Activated naive CD4-positive, alpha-beta T cell (primary cell): ENCODE measurements at regions not wholly inside any gene's neighbourhood (a gene's known extent, or its start where the extent isn't known, plus 50 kb on each side); places are given as distances from the start of the nearest gene placed in this dataset.
"Not testable (repeated sequence)": the region's sequence is repeated elsewhere in the genome, so short reads cannot be mapped to it uniquely, and the experiment has no call there.

Experiments used
- DNase-seq, 4 experiments: peaks; one replicate each; lab custom pipeline; 2025; lab: John Stamatoyannopoulos, UW

GRCh38 chr6:54564188-54564587, 255.9 kb downstream of the TINAG start:
- not testable (repeated sequence) for DNase-seq

DNA sequence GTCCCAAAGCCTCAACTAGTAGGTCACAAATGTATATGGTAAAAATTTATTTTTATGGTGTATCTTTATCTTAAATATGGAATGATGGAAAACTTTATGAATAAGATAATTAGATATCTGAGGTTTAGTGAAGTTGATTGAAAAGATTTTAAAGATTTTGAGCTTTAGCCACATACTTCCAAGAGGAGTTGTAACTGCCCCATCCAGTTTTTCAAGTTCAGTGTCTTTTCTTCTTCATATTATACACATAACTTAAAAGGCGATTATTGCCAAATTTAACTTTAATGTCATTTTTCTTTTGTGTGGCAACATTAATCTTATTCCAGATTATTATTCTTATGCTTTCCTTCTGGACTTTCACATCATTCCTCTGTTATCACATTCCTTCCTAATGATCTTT, 266.4 kb downstream of the TINAG start:
- no peak for DNase-seq

DNA sequence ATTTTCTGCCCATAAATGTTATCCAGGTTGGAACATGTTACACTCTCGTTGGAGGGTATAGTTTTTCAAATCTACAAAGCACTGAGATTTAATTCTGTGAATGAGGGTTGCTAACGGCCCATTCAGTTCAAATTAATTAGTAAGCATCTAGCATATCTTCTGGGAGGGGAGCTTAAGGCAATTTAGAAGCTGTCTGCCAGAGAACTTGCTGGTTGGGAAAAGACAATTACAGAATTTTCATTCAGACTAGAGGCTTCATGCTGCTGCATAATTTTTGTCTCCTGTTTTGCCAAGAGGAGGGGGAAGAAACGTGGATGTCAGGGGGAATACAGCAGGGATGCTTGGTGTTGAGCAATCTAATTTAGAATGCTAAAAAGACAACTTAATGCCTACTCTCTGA, 268.3 kb upstream of the FAM83B start:
- no peak for DNase-seq

DNA sequence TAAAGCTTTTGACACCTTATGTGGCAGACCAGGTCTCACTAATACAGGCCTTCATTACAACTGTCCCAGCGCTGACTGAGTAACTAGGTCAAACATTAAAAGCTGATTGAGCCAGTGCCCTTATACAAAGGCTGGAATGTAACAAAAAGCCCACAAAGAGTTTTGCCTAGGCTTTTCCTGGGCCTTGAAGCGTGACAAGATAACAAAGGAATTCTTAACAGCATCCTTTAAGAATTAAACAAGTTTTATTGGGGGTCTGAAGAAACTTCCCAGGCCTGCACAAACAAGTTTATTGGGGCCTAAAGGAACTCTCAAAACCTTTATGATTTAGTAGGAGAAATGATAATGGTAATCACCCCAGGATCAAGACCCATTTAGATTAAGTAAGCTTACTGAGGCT, 267.6 kb upstream of the FAM83B start:
- no peak for DNase-seq

DNA sequence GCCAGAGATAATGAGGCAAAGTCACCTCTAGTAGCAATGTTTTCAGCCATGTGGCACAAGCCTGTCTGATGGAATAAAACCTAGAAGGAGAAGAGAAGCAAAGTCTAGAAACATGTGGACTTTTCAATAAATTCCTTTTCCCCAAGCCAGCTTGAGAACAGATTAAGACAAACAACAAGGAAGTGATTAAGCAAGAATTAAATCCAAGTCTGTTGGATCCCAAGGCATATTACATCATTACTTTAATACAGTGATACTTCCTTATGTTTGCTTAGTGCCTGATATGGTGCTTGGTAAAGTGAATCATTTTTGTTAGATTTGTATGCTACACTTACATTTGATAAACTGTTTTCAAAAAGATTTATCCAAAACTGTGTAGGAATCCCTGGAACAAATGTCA, 260.3 kb upstream of the FAM83B start:
- no peak for DNase-seq

- DNase-seq: no peak
These were observed 259.3 kb upstream of the FAM83B start for GRCh38 chr6:54587277-54587676.

DNA sequence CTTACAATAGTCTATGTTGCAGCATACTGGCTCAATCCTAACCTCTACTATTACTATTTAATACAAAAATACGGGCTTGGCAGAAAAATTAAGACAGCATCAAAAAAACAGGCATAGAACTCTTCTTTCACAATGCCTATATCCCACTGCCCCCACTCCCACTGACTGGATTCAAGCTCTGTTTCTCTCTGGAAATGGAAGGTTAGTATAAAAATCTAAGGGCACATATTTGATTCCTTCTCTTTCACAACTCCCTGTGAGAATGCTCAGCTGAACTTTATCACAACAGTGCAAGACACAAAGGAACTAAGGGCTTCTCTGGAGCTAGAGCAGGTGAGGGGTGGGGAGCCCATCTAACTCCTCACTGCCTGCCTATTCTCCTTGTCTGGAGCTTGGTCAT, 258.4 kb upstream of the FAM83B start:
- DNase-seq: no peak

- DNase-seq: no peak
These were observed 250.7 kb upstream of the FAM83B start for GRCh38 chr6:54595844-54596243.

DNA sequence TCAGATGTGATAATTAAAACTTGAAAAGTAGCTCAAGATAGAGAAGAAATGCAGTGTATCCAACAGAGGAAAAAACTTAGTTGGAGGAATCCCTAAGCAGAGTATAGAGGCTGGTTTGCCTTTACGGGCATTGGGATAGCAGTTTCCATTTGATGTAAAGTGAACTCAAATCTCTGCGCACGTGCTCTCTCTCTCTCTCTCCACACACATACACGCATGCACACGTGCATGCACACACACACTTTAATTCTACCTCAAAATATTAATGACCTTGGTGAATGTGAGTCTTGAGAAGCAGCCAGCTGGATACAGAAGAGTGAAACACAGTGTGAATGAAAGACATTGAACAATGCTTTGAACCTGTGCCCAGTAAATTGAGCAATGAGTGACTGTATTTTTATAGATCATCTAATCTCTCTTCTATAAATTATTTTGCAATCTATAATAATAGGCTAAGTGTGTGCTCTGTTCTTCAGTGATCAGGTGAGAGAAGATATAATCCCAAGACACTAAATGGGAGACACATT, 247.7 kb upstream of the FAM83B start:
- DNase-seq: no peak

DNA sequence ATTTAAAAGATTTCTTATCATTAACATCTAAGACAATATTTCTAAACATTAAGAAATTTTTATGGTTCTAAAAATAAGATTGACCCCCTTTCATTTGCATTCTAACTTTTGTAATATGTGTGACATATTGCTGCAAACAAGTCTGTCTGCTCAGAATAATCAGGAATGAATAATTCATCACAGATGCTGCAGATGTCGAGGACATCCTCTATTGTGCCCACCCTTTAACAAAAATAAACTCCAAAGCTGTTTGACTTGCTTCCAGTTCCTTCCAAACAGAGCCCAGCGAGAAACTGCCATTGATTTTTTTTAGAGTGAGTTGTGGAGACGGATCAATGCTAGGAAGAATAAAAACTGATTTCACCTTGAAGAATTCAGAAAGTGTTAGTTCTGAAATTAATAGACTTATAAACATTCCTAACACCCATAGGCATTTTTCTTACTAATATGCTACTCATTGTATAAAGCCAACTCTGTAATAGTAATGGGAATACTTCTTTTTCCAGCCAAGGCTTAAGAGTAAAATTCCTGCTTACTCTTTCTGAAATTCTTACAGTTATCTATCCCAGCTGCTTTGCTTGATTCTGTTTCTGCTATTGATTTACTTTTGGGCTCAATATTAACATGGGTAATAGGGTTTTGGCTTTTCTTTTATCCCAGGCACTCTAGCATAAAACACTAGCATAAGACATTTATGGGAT, 244.8 kb upstream of the FAM83B start:
- DNase-seq: no peak

GRCh38 chr6:54602591-54602990, 244.0 kb upstream of the FAM83B start:
- DNase-seq: no peak

DNA sequence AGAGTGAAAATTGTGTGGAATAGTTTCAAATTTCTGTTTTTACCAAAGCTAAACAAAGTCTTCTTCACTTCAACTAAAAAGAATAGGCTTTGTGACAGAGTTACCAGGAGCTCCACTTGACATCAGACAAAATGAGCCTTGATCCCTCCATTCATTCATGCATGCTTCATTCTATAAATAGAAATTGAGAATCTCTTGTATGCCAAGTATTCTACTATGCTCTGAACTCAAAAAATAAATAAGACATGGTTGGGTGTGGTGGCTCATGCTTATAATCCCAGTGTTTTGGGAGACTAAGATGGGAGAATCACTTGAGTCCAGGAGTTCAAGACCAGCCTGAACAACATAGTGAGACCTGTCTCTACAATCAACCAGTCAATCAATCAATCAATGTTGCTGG, 236.6 kb upstream of the FAM83B start:
- DNase-seq: no peak

GRCh38 chr6:54613596-54613995, 233.0 kb upstream of the FAM83B start:
- no peak for DNase-seq

- DNase-seq: no peak
These were observed 231.9 kb upstream of the FAM83B start for GRCh38 chr6:54614499-54615195.

DNA sequence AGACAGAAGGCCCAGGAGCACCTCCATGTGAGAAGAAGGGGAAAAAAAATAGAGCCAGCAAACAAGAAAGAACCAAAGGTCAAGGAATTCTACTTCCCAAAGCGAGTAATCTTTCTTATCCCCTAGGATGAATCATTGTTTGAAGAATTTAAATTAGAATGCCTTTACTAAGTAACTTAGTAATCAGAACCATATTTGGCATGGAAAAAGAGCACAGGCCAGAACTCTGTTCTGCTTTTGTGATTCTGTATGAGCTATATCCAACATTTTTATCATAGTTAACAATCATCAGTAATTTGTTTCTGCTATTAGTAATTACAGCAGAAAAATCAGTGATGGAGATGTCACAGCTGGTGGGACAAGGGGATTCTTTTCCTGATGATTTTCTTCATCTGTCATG, 228.8 kb upstream of the FAM83B start:
- no peak for DNase-seq

GRCh38 chr6:54618572-54618971, 228.0 kb upstream of the FAM83B start:
- DNase-seq: no peak

GRCh38 chr6:54619102-54619501, 227.5 kb upstream of the FAM83B start:
- no peak for DNase-seq

GRCh38 chr6:54621285-54621684, 225.3 kb upstream of the FAM83B start:
- no peak for DNase-seq

- no peak for DNase-seq
These were observed 222.4 kb upstream of the FAM83B start for GRCh38 chr6:54624216-54624615.

DNA sequence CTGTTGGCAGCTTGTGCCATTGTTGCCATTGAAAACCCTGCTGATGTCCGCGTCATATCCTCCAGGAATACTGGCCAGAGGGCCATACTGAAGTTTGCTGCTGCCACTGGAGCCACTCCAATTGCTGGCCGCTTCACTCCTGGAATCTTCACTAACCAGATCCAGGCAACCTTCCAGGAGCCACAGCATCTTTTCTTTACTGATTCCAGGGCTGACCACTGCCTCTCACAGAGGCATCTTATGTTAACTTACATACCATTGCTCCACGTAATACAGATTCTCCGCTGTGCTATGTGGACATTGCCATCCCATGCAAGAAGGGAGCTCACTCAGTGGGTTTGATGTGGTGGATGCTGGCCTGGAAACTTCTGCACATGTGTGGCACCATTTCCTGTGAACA, 221.8 kb upstream of the FAM83B start:
- no peak for DNase-seq

DNA sequence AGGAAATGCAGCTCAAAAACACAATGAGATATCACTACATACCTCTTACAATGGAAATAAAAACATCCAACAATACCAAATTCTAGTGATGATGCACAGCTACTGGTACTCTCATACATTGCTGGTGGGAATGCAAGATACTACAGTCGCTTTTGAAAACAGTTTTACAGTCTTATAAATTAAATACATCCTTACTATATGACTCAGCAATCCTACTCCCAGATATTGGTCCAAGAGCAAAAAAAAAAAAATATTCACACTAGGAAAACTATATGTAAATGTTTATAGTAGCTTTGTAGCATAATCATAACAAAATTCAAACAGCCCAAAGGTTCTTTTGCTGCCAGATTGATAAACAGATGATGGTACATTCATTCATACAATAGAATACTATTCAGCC, 217.4 kb upstream of the FAM83B start:
- no peak for DNase-seq

DNA sequence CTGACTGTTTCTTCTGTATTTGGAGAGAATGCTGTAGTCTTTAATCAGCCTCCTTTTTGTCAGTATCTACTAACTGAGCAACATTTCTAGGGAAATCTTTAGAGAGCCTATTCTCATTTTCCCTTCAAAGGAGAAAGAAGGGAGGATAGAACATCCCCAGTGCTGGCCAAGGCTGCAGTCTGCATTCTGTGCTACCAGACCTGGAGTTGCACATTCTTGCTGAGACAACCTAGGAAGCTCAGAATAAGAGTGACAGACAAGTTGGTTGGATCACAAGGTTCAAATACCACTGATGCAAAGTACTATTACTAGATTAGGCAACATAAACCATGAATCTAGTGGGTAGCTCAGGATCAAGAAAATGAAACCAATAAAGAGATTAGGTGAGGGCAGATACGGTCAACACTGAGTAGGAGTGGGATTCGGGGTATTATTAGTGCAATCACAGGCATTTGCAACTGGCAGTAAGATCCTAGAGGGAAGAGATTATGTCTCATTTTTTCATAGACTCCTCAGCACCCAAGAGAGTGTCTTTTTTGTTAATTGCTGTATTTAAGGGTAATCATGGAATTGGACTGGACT, 213.5 kb upstream of the FAM83B start:
- no peak for DNase-seq

- DNase-seq: no peak
These were observed 213.0 kb upstream of the FAM83B start for GRCh38 chr6:54633601-54634000.
